ENCODE measurements at regions not wholly inside any gene's neighbourhood (a gene's known extent, or its start where the extent isn't known, plus 50 kb on each side); places are given as distances from the start of the nearest gene placed in this dataset.

GRCh38 chr15:39202641-39203040 lies 378.2 kb upstream of the THBS1 start:
- TF ChIP-seq CTCF (IDR thresholded peaks at IDR 0.05; ENCODE audit: insufficient read depth, low read length, poor library complexity, severe bottlenecking) (no peak), EZH2phosphoT487 (conservative IDR thresholded peaks at IDR 0.05; ENCODE audit: low read length) (no peak)
- no peaks in the 10 kb centered on the region for H3K79me2 ChIP-seq (ENCODE audit: insufficient read depth, low read length)
- no peaks in the 10 kb centered on the region for H3K36me3 ChIP-seq (ENCODE audit: low read length)
- no peaks in the 10 kb centered on the region for H4K20me1 ChIP-seq (ENCODE audit: low read depth, low read length)
- no peak overlapping the region for H3K4me2 ChIP-seq (ENCODE audit: low read depth, low read length, poor library complexity, severe bottlenecking)
- no peaks in the 10 kb centered on the region for H3K9me2 ChIP-seq (replicated peaks; ENCODE audit: insufficient read depth, low read length)
- no peak overlapping the region for H2AFZ ChIP-seq (ENCODE audit: low read depth, low read length, severe bottlenecking)
- H3K4me3 ChIP-seq (ENCODE audit: insufficient read depth, low read length, poor library complexity, severe bottlenecking), result no peak overlapping the region
- H3F3A ChIP-seq (ENCODE audit: insufficient read depth), result no peaks in the 10 kb centered on the region
- H3K27me3 ChIP-seq (ENCODE audit: low read length), result no peaks in the 10 kb centered on the region
- no peak overlapping the region for H3K27ac ChIP-seq (ENCODE audit: low read depth, low read length)
- H3K9ac ChIP-seq (ENCODE audit: low read length), result no peak overlapping the region
- no peaks in the 10 kb centered on the region for H3K9me3 ChIP-seq (ENCODE audit: insufficient read depth, low read length)

GRCh38 chr15:39204031-39204430 lies 376.8 kb upstream of the THBS1 start:
- Histone ChIP-seq H3K27ac (ENCODE audit: low read depth, low read length) (no peak overlapping the region), H3K9ac (ENCODE audit: low read length) (no peak overlapping the region), H3K4me3 (ENCODE audit: insufficient read depth, low read length, poor library complexity, severe bottlenecking) (no peak overlapping the region), H2AFZ (ENCODE audit: low read depth, low read length, severe bottlenecking) (no peak overlapping the region), H4K20me1 (ENCODE audit: low read depth, low read length) (no peaks in the 10 kb centered on the region), H3K79me2 (ENCODE audit: insufficient read depth, low read length) (no peaks in the 10 kb centered on the region), H3K4me2 (ENCODE audit: low read depth, low read length, poor library complexity, severe bottlenecking) (no peak overlapping the region), H3K27me3 (ENCODE audit: low read length) (no peaks in the 10 kb centered on the region), H3K9me3 (ENCODE audit: insufficient read depth, low read length) (no peaks in the 10 kb centered on the region), H3K9me2 (replicated peaks; ENCODE audit: insufficient read depth, low read length) (no peaks in the 10 kb centered on the region), H3F3A (ENCODE audit: insufficient read depth) (no peaks in the 10 kb centered on the region), H3K36me3 (ENCODE audit: low read length) (no peaks in the 10 kb centered on the region)
- TF ChIP-seq CTCF (IDR thresholded peaks at IDR 0.05; ENCODE audit: insufficient read depth, low read length, poor library complexity, severe bottlenecking), result no peak
- no peak for TF ChIP-seq EZH2phosphoT487 (conservative IDR thresholded peaks at IDR 0.05; ENCODE audit: low read length)

GRCh38 chr15:39205081-39205480 lies 375.8 kb upstream of the THBS1 start:
- Histone ChIP-seq H3F3A (ENCODE audit: insufficient read depth) (no peaks in the 10 kb centered on the region), H3K4me2 (ENCODE audit: low read depth, low read length, poor library complexity, severe bottlenecking) (no peak overlapping the region), H3K9me3 (ENCODE audit: insufficient read depth, low read length) (no peaks in the 10 kb centered on the region), H2AFZ (ENCODE audit: low read depth, low read length, severe bottlenecking) (no peak overlapping the region), H3K79me2 (ENCODE audit: insufficient read depth, low read length) (no peaks in the 10 kb centered on the region), H4K20me1 (ENCODE audit: low read depth, low read length) (no peaks in the 10 kb centered on the region), H3K36me3 (ENCODE audit: low read length) (no peaks in the 10 kb centered on the region), H3K9me2 (replicated peaks; ENCODE audit: insufficient read depth, low read length) (no peaks in the 10 kb centered on the region), H3K4me3 (ENCODE audit: insufficient read depth, low read length, poor library complexity, severe bottlenecking) (no peak overlapping the region), H3K27me3 (ENCODE audit: low read length) (no peaks in the 10 kb centered on the region), H3K9ac (ENCODE audit: low read length) (no peak overlapping the region), H3K27ac (ENCODE audit: low read depth, low read length) (no peak overlapping the region)
- TF ChIP-seq CTCF (IDR thresholded peaks at IDR 0.05; ENCODE audit: insufficient read depth, low read length, poor library complexity, severe bottlenecking) (no peak), EZH2phosphoT487 (conservative IDR thresholded peaks at IDR 0.05; ENCODE audit: low read length) (no peak)

Data from SU-DHL-6 (cell line).